Suprapubic skin (tissue), 4 donors: ENCODE measurements at regions not wholly inside any gene's neighbourhood (a gene's known extent, or its start where the extent isn't known, plus 50 kb on each side); places are given as distances from the start of the nearest gene placed in this dataset.

Experiments used
- DNase-seq, 2 donors: peaks; one replicate each; pipeline ENCODE4 v3.0.0-alpha.2; 2019; ENCODE audit warnings: low spot score in 2 of 2
- H3K27ac ChIP-seq: fragments of 200-600 bp; sonication (generic); one replicate; pipeline ENCODE4 v1.5.1; 2019
- H3K27me3 ChIP-seq: fragments of 200-600 bp; sonication (generic); one replicate; pipeline ENCODE4 v1.5.1; 2019
- H3K36me3 ChIP-seq: fragments of 200-600 bp; sonication (generic); one replicate; pipeline ENCODE4 v1.5.1; 2019
- H3K4me1 ChIP-seq: fragments of 200-600 bp; sonication (generic); one replicate; pipeline ENCODE4 v1.5.1; 2019
- H3K4me3 ChIP-seq: fragments of 200-600 bp; sonication (generic); one replicate; pipeline ENCODE4 v1.5.1; 2019; ENCODE audit warnings: mild to moderate bottlenecking
- H3K9me3 ChIP-seq: fragments of 200-600 bp; sonication (generic); one replicate; pipeline ENCODE4 v1.5.1; 2019
- EP300 ChIP-seq: sonication (generic); formaldehyde crosslinking; IDR thresholded peaks from one replicate; pipeline ENCODE4 v1.6.1; 2017; ENCODE audit warnings: antibody characterized with exemption
- POLR2A ChIP-seq, 2 donors: fragments of 450-650 bp; IDR thresholded peaks; one replicate each; pipeline ENCODE4 v1.6.1; 2017; ENCODE audit warnings: antibody characterized with exemption in 2 of 2, mild to moderate bottlenecking in 2 of 2, moderate library complexity in 2 of 2
- POLR2AphosphoS5 ChIP-seq, 3 donors: sonication (generic); formaldehyde crosslinking; IDR thresholded peaks; one replicate each; pipeline ENCODE4 v1.6.1; 2017; ENCODE audit warnings: antibody characterized with exemption in 3 of 3
- whole genome bisulfite sequencing: methylation state at CpG from one replicate; pipeline ENCODE4 v1.1.5; 2018; 5-methylcytosine and 5-hydroxymethylcytosine counted together
- TF ChIP-seq, protein P1 (sequence below), 2 donors: fragments of 200-600 bp in 1 of 2; fragments of 450-650 bp in 1 of 2; sonication (generic) in 1 of 2; IDR thresholded peaks; one replicate each; pipeline ENCODE4 v1.5.1; 2016 to 2019; ENCODE audit warnings: antibody characterized with exemption in 2 of 2, mild to moderate bottlenecking in 1 of 2, moderate library complexity in 1 of 2

DNA sequence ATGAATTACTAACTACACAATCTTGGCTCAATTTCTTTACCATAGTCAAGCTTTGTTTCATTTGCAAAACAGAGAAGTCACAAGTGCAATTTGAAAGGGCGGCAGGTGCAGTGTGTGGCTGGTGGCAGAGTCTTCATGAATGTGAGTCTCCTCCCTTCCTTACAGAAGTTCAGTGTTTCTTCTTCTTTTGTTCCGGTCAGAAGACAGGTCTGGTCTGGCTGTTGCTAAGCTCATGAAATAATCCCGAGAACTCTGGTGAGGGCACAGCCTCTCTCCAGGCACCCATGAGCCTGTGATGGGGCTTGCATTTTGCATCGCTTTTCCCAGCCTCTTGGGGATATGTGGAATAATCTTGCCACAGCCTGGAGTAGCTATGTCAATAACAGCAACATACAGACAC lies 824.8 kb upstream of the SALL3 start:
- Histone ChIP-seq H3K27me3 (no peaks in the 10 kb centered on the region), H3K9me3 (no peaks in the 10 kb centered on the region), H3K4me1 (no peaks in the 10 kb centered on the region), H3K27ac (no peak overlapping the region), H3K36me3 (no peaks in the 10 kb centered on the region), H3K4me3 (no peak overlapping the region)
- 63% methylated on average over 4 of the region's 4 CpGs for WGBS
- TF ChIP-seq POLR2A (IDR thresholded peaks at IDR 0.05) (no peak), POLR2AphosphoS5 (IDR thresholded peaks at IDR 0.05) (no peak), EP300 (no peak)
- TF ChIP-seq, protein P1, sequence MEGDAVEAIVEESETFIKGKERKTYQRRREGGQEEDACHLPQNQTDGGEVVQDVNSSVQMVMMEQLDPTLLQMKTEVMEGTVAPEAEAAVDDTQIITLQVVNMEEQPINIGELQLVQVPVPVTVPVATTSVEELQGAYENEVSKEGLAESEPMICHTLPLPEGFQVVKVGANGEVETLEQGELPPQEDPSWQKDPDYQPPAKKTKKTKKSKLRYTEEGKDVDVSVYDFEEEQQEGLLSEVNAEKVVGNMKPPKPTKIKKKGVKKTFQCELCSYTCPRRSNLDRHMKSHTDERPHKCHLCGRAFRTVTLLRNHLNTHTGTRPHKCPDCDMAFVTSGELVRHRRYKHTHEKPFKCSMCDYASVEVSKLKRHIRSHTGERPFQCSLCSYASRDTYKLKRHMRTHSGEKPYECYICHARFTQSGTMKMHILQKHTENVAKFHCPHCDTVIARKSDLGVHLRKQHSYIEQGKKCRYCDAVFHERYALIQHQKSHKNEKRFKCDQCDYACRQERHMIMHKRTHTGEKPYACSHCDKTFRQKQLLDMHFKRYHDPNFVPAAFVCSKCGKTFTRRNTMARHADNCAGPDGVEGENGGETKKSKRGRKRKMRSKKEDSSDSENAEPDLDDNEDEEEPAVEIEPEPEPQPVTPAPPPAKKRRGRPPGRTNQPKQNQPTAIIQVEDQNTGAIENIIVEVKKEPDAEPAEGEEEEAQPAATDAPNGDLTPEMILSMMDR (IDR thresholded peaks at IDR 0.05): no peak
- DNase-seq: no peak

DNA sequence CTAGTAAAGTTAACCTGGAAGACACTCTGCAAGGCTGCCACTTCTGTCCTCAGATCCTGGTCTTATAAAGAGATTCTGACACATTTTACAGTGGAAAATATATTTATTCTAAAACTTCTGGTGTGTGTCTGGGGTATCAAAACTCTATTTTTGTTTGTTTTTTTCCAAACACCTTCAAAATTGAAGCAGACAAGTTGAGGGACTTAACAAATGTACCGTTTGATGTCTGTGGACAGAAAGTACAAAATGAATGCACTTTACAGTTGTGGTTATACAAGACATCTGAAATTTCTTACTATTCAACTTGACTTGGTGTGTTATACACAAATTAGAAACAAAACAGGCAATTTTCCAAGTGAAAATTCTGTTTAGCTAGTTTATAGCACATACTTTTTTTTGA lies 823.2 kb upstream of the SALL3 start:
- H3K27me3 ChIP-seq: no peaks in the 10 kb centered on the region
- DNase-seq: no peak
- no peaks in the 10 kb centered on the region for H3K36me3 ChIP-seq
- H3K27ac ChIP-seq: no peak overlapping the region
- WGBS: 75% methylated on average over 1 of the region's 1 CpG
- H3K4me1 ChIP-seq: peaks cover 2% of the 10 kb centered on the region
- TF ChIP-seq EP300 (no peak), POLR2AphosphoS5 (IDR thresholded peaks at IDR 0.05) (no peak), POLR2A (IDR thresholded peaks at IDR 0.05) (no peak)
- TF ChIP-seq, protein P1 (IDR thresholded peaks at IDR 0.05): no peak
- H3K4me3 ChIP-seq: no peak overlapping the region
- H3K9me3 ChIP-seq: no peaks in the 10 kb centered on the region

DNA sequence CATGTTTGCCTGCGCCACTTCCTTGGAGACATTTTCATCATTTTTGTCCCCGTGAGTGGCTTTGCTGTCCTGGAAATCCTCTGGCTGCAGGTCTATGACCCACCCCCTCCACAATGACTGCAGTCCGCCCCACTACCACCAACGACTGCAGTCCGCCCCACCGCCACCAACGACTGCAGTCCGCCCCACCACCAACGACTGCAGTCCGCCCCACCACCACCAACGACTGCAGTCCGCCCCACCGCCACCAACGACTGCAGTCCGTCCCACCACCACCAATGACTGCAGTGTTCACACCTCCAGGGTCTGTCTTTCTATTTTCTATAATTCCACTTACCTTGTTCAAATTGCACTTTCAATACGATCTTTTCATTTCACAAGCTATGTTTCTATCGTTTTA lies 820.7 kb upstream of the SALL3 start:
- Histone ChIP-seq H3K27me3 (no peaks in the 10 kb centered on the region), H3K9me3 (no peaks in the 10 kb centered on the region), H3K4me1 (peaks cover 2% of the 10 kb centered on the region), H3K36me3 (no peaks in the 10 kb centered on the region), H3K27ac (no peak overlapping the region), H3K4me3 (no peak overlapping the region)
- 83% methylated on average over 17 of the region's 17 CpGs for WGBS
- TF ChIP-seq, protein P1 (IDR thresholded peaks at IDR 0.05): no peak
- TF ChIP-seq EP300 (no peak), POLR2AphosphoS5 (IDR thresholded peaks at IDR 0.05) (no peak), POLR2A (IDR thresholded peaks at IDR 0.05) (no peak)
- no peak for DNase-seq

DNA sequence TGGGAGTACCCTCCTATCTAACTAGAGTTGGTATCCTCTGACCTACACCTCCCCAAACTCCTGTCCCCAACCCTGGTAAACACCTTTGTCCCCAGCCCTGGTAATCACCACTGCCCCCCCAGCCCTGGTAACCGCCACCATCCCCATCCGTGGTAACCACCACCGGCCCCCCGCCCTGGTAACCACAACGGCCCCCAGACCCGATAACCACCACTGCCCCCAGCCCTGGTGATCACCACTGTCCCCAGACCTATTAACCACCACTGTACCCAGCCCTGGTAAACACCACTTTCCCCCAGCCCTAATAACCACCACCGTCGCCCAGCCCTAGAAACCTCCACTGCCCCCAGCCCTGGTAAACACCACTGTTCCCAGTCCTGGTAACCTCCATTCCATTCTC lies 820.2 kb upstream of the SALL3 start:
- Histone ChIP-seq H3K36me3 (no peaks in the 10 kb centered on the region), H3K27ac (no peak overlapping the region), H3K9me3 (no peaks in the 10 kb centered on the region), H3K4me3 (no peak overlapping the region), H3K27me3 (no peaks in the 10 kb centered on the region), H3K4me1 (peaks cover 2% of the 10 kb centered on the region)
- no peak for DNase-seq
- 87% methylated on average over 8 of the region's 8 CpGs for WGBS
- no peak for TF ChIP-seq POLR2A (IDR thresholded peaks at IDR 0.05)

DNA sequence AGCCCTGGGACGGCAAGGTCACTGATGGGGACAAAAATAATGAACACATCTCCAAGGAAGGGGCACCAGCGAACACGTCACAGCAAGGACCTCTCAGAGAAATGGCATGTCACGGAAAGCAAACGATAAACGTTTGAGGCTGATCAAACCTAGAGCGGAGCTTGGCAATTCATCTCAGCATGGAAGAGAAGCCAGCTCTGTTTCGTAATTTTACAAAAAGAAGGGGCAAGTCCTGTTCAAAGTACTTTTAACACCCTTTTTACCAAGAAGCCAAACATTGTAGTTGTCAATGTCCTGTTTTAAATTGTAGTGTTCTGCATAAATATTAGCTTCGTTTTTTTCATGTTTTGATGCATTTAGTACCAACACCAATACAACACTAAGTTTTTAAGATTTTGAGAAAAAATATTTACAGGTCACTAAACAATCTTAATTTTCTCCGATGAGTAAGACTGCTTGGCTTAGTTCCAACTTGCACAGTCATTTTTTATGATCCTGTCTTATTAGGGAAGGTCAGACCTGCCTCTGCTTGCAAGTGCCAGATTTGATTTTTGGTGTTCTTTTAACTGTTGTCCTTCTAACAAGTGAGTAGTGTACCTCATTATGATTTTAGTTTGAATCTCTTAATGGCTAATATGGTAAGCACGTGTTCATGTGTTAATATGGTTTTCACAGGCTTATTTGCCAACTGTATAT lies 818.5 kb upstream of the SALL3 start:
- Histone ChIP-seq H3K27ac (no peak overlapping the region), H3K4me3 (no peak overlapping the region), H3K27me3 (peaks cover 5% of the 10 kb centered on the region), H3K36me3 (no peaks in the 10 kb centered on the region), H3K9me3 (no peaks in the 10 kb centered on the region), H3K4me1 (peaks cover 2% of the 10 kb centered on the region)
- TF ChIP-seq EP300 (no peak), POLR2AphosphoS5 (IDR thresholded peaks at IDR 0.05) (no peak), POLR2A (IDR thresholded peaks at IDR 0.05) (no peak)
- TF ChIP-seq, protein P1 (IDR thresholded peaks at IDR 0.05): no peak
- 49% methylated on average over 11 of the region's 11 CpGs for WGBS
- no peak for DNase-seq

DNA sequence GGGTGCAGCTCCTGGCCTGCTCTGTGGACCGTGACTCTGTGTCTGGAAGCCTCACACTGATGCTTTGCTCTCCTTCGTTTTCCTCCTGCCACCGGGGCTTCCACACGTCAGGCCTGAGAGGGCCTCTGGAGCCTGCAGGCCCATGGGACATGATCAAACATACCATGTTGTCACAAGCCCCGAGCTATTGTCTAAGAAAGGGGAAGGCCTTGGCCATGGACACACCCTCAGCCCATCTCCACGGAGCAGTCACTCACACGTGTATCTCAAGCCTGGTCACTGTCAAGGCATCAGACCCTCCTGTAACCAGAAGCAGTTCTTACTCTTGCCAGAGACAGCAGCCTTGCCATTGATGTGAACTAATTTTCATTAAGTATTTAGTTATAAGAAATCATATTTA lies 814.1 kb upstream of the SALL3 start:
- H3K27ac ChIP-seq: no peak overlapping the region
- peaks cover 5% of the 10 kb centered on the region for H3K27me3 ChIP-seq
- WGBS: 76% methylated on average over 7 of the region's 7 CpGs
- peaks cover 2% of the 10 kb centered on the region for H3K4me1 ChIP-seq
- H3K36me3 ChIP-seq: no peaks in the 10 kb centered on the region
- no peaks in the 10 kb centered on the region for H3K9me3 ChIP-seq
- no peak for DNase-seq
- TF ChIP-seq POLR2AphosphoS5 (IDR thresholded peaks at IDR 0.05): no peak
- H3K4me3 ChIP-seq: no peak overlapping the region
